ENCODE measurements at regions not wholly inside any gene's neighbourhood (a gene's known extent, or its start where the extent isn't known, plus 50 kb on each side); places are given as distances from the start of the nearest gene placed in this dataset.

DNA sequence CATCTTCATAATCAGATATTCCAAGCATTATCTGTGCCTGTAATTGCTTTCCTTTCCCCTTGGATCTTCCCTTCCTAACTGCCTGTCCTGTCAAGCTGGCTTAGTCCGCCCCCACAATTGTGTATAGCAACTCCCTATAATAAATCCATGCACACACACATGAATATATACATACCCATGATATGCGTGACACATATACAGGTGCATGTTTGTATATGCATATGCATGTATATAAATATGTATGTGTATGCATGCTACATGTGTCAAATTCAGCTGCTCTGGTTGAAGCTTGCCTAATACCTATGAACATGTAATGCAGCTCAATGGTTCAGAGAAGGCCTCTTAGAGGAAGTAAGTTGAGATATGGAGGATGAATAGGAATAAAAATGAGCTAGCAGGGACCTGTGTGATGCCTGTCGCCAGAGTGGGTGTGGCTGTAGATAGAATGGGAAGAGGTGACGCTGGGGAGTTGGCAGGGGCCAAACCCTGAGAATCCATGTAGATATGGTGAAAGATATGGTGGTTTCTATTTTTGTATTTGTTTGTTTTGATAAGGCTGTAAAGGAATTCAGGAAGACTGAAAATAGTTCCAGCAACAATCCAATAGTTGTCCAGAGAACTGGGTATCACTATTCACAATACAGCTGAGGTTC is 595.0 kb upstream of the BOD1L1 start:
- no peak for DNase-seq (ENCODE audit: low spot score)
- Histone ChIP-seq H3K27ac (ENCODE audit: low read depth in 1 of 2, low read length in 2 of 2) (no peak overlapping the region), H3K36me3 (ENCODE audit: control insufficient read depth in 4 of 4, insufficient read depth in 3 of 4, low read depth in 1 of 4, low read length in 3 of 4) (no peaks in the 10 kb centered on the region), H3K4me1 (ENCODE audit: control insufficient read depth in 4 of 4, insufficient read depth in 4 of 4, low read length in 3 of 4) (no peaks in the 10 kb centered on the region), H3K4me3 (ENCODE audit: low read depth in 1 of 3, low read length in 3 of 3) (no peak overlapping the region), H3K27me3 (ENCODE audit: control insufficient read depth in 4 of 4, insufficient read depth in 4 of 4, low read length in 3 of 4) (no peaks in the 10 kb centered on the region), H3K9me3 (ENCODE audit: control insufficient read depth in 4 of 4, low read length in 3 of 4) (no peaks in the 10 kb centered on the region), H3K9ac (ENCODE audit: low read depth in 1 of 2, low read length in 2 of 2) (no peak overlapping the region)
- 72% methylated on average over 4 of the region's 4 CpGs for WGBS
- TF ChIP-seq, protein P1, sequence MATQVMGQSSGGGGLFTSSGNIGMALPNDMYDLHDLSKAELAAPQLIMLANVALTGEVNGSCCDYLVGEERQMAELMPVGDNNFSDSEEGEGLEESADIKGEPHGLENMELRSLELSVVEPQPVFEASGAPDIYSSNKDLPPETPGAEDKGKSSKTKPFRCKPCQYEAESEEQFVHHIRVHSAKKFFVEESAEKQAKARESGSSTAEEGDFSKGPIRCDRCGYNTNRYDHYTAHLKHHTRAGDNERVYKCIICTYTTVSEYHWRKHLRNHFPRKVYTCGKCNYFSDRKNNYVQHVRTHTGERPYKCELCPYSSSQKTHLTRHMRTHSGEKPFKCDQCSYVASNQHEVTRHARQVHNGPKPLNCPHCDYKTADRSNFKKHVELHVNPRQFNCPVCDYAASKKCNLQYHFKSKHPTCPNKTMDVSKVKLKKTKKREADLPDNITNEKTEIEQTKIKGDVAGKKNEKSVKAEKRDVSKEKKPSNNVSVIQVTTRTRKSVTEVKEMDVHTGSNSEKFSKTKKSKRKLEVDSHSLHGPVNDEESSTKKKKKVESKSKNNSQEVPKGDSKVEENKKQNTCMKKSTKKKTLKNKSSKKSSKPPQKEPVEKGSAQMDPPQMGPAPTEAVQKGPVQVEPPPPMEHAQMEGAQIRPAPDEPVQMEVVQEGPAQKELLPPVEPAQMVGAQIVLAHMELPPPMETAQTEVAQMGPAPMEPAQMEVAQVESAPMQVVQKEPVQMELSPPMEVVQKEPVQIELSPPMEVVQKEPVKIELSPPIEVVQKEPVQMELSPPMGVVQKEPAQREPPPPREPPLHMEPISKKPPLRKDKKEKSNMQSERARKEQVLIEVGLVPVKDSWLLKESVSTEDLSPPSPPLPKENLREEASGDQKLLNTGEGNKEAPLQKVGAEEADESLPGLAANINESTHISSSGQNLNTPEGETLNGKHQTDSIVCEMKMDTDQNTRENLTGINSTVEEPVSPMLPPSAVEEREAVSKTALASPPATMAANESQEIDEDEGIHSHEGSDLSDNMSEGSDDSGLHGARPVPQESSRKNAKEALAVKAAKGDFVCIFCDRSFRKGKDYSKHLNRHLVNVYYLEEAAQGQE (IDR thresholded peaks at IDR 0.05), result no peak
- TF ChIP-seq GABPA (IDR thresholded peaks at IDR 0.05 in 1 of 2, conservative IDR thresholded peaks at IDR 0.05 in 1 of 2), result no peak
- no peak for TF ChIP-seq NR2F2 (IDR thresholded peaks at IDR 0.05)
- TF ChIP-seq, protein P2, sequence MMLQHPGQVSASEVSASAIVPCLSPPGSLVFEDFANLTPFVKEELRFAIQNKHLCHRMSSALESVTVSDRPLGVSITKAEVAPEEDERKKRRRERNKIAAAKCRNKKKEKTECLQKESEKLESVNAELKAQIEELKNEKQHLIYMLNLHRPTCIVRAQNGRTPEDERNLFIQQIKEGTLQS (IDR thresholded peaks at IDR 0.05), result no peak
- no peak for TF ChIP-seq TAF1 (conservative IDR thresholded peaks at IDR 0.05)
- no peak for TF ChIP-seq FOXA2 (IDR thresholded peaks at IDR 0.05)
- TF ChIP-seq, protein P3, sequence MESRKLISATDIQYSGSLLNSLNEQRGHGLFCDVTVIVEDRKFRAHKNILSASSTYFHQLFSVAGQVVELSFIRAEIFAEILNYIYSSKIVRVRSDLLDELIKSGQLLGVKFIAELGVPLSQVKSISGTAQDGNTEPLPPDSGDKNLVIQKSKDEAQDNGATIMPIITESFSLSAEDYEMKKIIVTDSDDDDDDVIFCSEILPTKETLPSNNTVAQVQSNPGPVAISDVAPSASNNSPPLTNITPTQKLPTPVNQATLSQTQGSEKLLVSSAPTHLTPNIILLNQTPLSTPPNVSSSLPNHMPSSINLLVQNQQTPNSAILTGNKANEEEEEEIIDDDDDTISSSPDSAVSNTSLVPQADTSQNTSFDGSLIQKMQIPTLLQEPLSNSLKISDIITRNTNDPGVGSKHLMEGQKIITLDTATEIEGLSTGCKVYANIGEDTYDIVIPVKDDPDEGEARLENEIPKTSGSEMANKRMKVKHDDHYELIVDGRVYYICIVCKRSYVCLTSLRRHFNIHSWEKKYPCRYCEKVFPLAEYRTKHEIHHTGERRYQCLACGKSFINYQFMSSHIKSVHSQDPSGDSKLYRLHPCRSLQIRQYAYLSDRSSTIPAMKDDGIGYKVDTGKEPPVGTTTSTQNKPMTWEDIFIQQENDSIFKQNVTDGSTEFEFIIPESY (IDR thresholded peaks at IDR 0.05), result no peak

DNA sequence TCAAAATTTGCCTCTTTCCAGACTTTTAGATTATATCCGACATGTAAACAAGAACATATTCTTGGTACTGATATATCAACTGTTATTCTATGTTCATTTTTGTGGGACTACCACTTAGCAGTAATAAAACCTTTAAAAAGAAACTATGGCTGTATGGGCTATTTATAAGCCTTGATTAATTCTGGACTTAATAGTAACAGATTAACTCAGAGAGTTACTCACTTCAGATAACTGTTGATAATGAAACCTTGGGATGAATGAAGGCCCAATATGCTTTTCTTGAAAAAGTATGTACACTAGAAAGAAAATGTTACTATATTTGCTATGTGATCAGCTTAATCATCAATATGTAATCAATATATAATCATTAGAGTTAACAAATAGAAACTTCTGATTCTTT is 595.9 kb upstream of the BOD1L1 start:
- TF ChIP-seq EGR1 (IDR thresholded peaks at IDR 0.05; ENCODE audit: low read depth in 2 of 2) (no peak), JUND (IDR thresholded peaks at IDR 0.05) (no peak), YY1 (IDR thresholded peaks at IDR 0.05) (no peak), GABPA (IDR thresholded peaks at IDR 0.05 in 1 of 2, conservative IDR thresholded peaks at IDR 0.05 in 1 of 2) (no peak), TAF1 (conservative IDR thresholded peaks at IDR 0.05) (no peak), NR2F2 (IDR thresholded peaks at IDR 0.05) (no peak), FOXA1 (IDR thresholded peaks at IDR 0.05) (no peak), HNF4G (IDR thresholded peaks at IDR 0.05) (no peak), FOXA2 (IDR thresholded peaks at IDR 0.05) (no peak), RXRA (IDR thresholded peaks at IDR 0.05) (no peak)
- TF ChIP-seq, protein P4, sequence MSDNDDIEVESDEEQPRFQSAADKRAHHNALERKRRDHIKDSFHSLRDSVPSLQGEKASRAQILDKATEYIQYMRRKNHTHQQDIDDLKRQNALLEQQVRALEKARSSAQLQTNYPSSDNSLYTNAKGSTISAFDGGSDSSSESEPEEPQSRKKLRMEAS (IDR thresholded peaks at IDR 0.05), result no peak
- TF ChIP-seq, protein P5, sequence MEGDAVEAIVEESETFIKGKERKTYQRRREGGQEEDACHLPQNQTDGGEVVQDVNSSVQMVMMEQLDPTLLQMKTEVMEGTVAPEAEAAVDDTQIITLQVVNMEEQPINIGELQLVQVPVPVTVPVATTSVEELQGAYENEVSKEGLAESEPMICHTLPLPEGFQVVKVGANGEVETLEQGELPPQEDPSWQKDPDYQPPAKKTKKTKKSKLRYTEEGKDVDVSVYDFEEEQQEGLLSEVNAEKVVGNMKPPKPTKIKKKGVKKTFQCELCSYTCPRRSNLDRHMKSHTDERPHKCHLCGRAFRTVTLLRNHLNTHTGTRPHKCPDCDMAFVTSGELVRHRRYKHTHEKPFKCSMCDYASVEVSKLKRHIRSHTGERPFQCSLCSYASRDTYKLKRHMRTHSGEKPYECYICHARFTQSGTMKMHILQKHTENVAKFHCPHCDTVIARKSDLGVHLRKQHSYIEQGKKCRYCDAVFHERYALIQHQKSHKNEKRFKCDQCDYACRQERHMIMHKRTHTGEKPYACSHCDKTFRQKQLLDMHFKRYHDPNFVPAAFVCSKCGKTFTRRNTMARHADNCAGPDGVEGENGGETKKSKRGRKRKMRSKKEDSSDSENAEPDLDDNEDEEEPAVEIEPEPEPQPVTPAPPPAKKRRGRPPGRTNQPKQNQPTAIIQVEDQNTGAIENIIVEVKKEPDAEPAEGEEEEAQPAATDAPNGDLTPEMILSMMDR (IDR thresholded peaks at IDR 0.05; ENCODE audit: low read depth, low read length, missing input control), result no peak
- TF ChIP-seq, protein P1 (IDR thresholded peaks at IDR 0.05), result no peak
- TF ChIP-seq, protein P3 (IDR thresholded peaks at IDR 0.05), result no peak
- 95% methylated on average over 1 of the region's 1 CpG for WGBS
- Histone ChIP-seq H3K4me3 (ENCODE audit: low read depth in 1 of 3, low read length in 3 of 3) (no peak overlapping the region), H3K9me3 (ENCODE audit: control insufficient read depth in 4 of 4, low read length in 3 of 4) (no peaks in the 10 kb centered on the region), H3K36me3 (ENCODE audit: control insufficient read depth in 4 of 4, insufficient read depth in 3 of 4, low read depth in 1 of 4, low read length in 3 of 4) (no peaks in the 10 kb centered on the region), H3K27me3 (ENCODE audit: control insufficient read depth in 4 of 4, insufficient read depth in 4 of 4, low read length in 3 of 4) (no peaks in the 10 kb centered on the region), H3K4me1 (ENCODE audit: control insufficient read depth in 4 of 4, insufficient read depth in 4 of 4, low read length in 3 of 4) (no peaks in the 10 kb centered on the region), H3K27ac (ENCODE audit: low read depth in 1 of 2, low read length in 2 of 2) (no peak overlapping the region), H3K9ac (ENCODE audit: low read depth in 1 of 2, low read length in 2 of 2) (no peak overlapping the region)
- DNase-seq (ENCODE audit: low spot score), result no peak

All from liver (tissue), 8 donors.